ENCODE measurements at regions not wholly inside any gene's neighbourhood (a gene's known extent, or its start where the extent isn't known, plus 50 kb on each side); places are given as distances from the start of the nearest gene placed in this dataset.

DNA sequence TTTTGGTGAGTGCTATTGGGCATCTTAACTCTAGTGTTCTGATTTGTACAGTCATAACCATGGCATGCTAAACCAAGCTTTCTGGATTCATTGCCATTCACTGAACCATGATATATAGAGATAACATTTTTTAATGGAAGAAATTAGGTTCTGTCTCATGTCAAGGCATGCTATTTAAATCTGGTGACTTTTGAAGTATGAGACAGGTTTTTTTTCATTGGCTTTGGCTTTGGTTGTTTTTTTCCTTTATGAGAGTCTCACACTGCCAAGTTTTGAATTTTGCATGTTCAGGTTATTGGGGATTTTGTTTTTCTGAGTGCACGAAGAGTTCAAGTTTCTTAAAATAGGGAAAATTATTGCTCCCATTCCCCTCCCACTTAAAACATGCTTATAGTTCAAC is 141.3 kb upstream of the ADAMTS5 start:
- in situ Hi-C loops (cut with MboI; ENCODE audit: low pct_ligation_motif_present in 1 of 4, low pct_unique_long_range_greater_than_20kb in 1 of 4, low sequenced_read_pairs in 3 of 4) (no loop called here), intact Hi-C loops (cut with DNase I; ENCODE audit: low total_unique reads) (no loop called here)
- Histone ChIP-seq H3K36me3 (no peaks in the 10 kb centered on the region), H3K4me1 (no peaks in the 10 kb centered on the region), H3K4me3 (no peak overlapping the region), H3K9me3 (no peaks in the 10 kb centered on the region), H3K27ac (no peak overlapping the region), H3K27me3 (no peaks in the 10 kb centered on the region)
- TF ChIP-seq EP300 (IDR thresholded peaks at IDR 0.05; ENCODE audit: low read depth) (no peak), POLR2AphosphoS5 (IDR thresholded peaks at IDR 0.05) (no peak), POLR2A (IDR thresholded peaks at IDR 0.05) (no peak)
- TF ChIP-seq, protein P1, sequence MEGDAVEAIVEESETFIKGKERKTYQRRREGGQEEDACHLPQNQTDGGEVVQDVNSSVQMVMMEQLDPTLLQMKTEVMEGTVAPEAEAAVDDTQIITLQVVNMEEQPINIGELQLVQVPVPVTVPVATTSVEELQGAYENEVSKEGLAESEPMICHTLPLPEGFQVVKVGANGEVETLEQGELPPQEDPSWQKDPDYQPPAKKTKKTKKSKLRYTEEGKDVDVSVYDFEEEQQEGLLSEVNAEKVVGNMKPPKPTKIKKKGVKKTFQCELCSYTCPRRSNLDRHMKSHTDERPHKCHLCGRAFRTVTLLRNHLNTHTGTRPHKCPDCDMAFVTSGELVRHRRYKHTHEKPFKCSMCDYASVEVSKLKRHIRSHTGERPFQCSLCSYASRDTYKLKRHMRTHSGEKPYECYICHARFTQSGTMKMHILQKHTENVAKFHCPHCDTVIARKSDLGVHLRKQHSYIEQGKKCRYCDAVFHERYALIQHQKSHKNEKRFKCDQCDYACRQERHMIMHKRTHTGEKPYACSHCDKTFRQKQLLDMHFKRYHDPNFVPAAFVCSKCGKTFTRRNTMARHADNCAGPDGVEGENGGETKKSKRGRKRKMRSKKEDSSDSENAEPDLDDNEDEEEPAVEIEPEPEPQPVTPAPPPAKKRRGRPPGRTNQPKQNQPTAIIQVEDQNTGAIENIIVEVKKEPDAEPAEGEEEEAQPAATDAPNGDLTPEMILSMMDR (IDR thresholded peaks at IDR 0.05) = no peak
- DNase-seq = no peak
- 71 to 76% methylated on average over 1 of the region's 1 CpG for WGBS, 2 donors (ENCODE audit: low coverage in 1 of 2)

- intact Hi-C loops (cut with DNase I; ENCODE audit: low total_unique reads) = no loop called here
- no peak overlapping the region for H3K27ac ChIP-seq
- H3K4me3 ChIP-seq = no peak overlapping the region
- DNase-seq = no peak
- in situ Hi-C loops (cut with MboI; ENCODE audit: low pct_ligation_motif_present in 1 of 4, low pct_unique_long_range_greater_than_20kb in 1 of 4, low sequenced_read_pairs in 3 of 4) = no loop called here
- H3K36me3 ChIP-seq = no peaks in the 10 kb centered on the region
- WGBS, 2 donors (ENCODE audit: low coverage in 1 of 2) = 42 to 44% methylated on average over 5 of the region's 5 CpGs
- H3K27me3 ChIP-seq = no peaks in the 10 kb centered on the region
- TF ChIP-seq POLR2AphosphoS5 (IDR thresholded peaks at IDR 0.05) = no peak
- no peak for TF ChIP-seq EP300 (IDR thresholded peaks at IDR 0.05; ENCODE audit: low read depth)
- no peaks in the 10 kb centered on the region for H3K4me1 ChIP-seq
- H3K9me3 ChIP-seq = no peaks in the 10 kb centered on the region
Observed at GRCh38 chr21:27104846-27105431, 138.1 kb upstream of the ADAMTS5 start.

DNA sequence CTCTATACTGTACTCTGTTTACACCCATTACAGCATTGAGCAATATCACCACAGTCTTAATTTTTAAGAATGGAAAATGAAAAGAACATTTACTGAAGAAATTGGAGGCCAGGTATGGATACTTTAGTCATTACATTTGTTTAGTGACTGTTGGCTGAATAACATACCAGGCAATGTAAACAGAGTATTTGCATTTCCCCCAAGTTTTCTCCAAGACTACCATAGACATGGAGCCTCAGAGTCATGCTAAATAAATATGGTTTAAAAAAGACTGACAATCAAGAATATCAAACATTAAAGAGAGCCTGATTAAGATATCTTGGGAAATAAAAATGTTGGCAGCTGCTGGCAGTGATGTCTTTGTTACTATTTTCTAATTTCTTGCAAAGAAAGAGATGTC is 136.9 kb upstream of the ADAMTS5 start:
- Histone ChIP-seq H3K27me3 (no peaks in the 10 kb centered on the region), H3K36me3 (no peaks in the 10 kb centered on the region), H3K9me3 (no peaks in the 10 kb centered on the region), H3K4me3 (no peak overlapping the region), H3K27ac (no peak overlapping the region), H3K4me1 (no peaks in the 10 kb centered on the region)
- in situ Hi-C loops (cut with MboI; ENCODE audit: low pct_ligation_motif_present in 1 of 4, low pct_unique_long_range_greater_than_20kb in 1 of 4, low sequenced_read_pairs in 3 of 4) (no loop called here), intact Hi-C loops (cut with DNase I; ENCODE audit: low total_unique reads) (no loop called here)
- TF ChIP-seq, protein P1 (IDR thresholded peaks at IDR 0.05) = no peak
- TF ChIP-seq EP300 (IDR thresholded peaks at IDR 0.05; ENCODE audit: low read depth) (no peak), POLR2A (IDR thresholded peaks at IDR 0.05) (no peak), POLR2AphosphoS5 (IDR thresholded peaks at IDR 0.05) (no peak)
- DNase-seq = no peak

- intact Hi-C loops (cut with DNase I; ENCODE audit: low total_unique reads) (no loop called here), in situ Hi-C loops (cut with MboI; ENCODE audit: low pct_ligation_motif_present in 1 of 4, low pct_unique_long_range_greater_than_20kb in 1 of 4, low sequenced_read_pairs in 3 of 4) (no loop called here)
- no peaks in the 10 kb centered on the region for H3K9me3 ChIP-seq
- no peaks in the 10 kb centered on the region for H3K27me3 ChIP-seq
- H3K36me3 ChIP-seq = no peaks in the 10 kb centered on the region
- no peak overlapping the region for H3K27ac ChIP-seq
- no peaks in the 10 kb centered on the region for H3K4me1 ChIP-seq
- no peak for TF ChIP-seq EP300 (IDR thresholded peaks at IDR 0.05; ENCODE audit: low read depth)
- TF ChIP-seq, protein P1 (IDR thresholded peaks at IDR 0.05) = no peak
- no peak for TF ChIP-seq POLR2A (IDR thresholded peaks at IDR 0.05)
- no peak for TF ChIP-seq POLR2AphosphoS5 (IDR thresholded peaks at IDR 0.05)
- 85 to 94% methylated on average over 1 of the region's 1 CpG for WGBS, 2 donors (ENCODE audit: low coverage in 1 of 2)
- no peak for DNase-seq
- no peak overlapping the region for H3K4me3 ChIP-seq
Observed at GRCh38 chr21:27101523-27101922, 134.6 kb upstream of the ADAMTS5 start.

Data from transverse colon (tissue), 4 donors.